Gastroesophageal sphincter (tissue), 4 donors: ENCODE measurements at regions not wholly inside any gene's neighbourhood (a gene's known extent, or its start where the extent isn't known, plus 50 kb on each side); places are given as distances from the start of the nearest gene placed in this dataset.
A peak's percentile ranks its signal among the peaks of the same experiment; 100 is the strongest.

Source experiments
- ATAC-seq: fragments of 150-250 bp; one replicate; pipeline ENCODE4 v1.9.1; 2016; ENCODE audit warnings: mild to moderate bottlenecking, moderate library complexity
- H3K27ac ChIP-seq, 4 donors: fragments of 200-600 bp; sonication (generic) in 3 of 4; 1 replicate in 3 of 4; 2 replicates in 1 of 4; pipeline ENCODE4 v1.5.1; 2016 to 2019
- H3K27me3 ChIP-seq: fragments of 200-600 bp; sonication (generic); one replicate; pipeline ENCODE4 v1.5.1; 2019
- H3K36me3 ChIP-seq, 2 donors: fragments of 200-600 bp; sonication (generic); one replicate each; pipeline ENCODE4 v1.5.1; 2019; ENCODE audit warnings: control low read depth in 1 of 2
- H3K4me1 ChIP-seq, 3 donors: fragments of 200-600 bp; sonication (generic); 1 replicate in 2 of 3; 2 replicates in 1 of 3; pipeline ENCODE4 v1.5.1; 2016 to 2019; ENCODE audit warnings: control low read depth in 2 of 3
- H3K4me3 ChIP-seq, 2 donors: fragments of 200-600 bp; sonication (generic); one replicate each; pipeline ENCODE4 v1.5.1; 2019; ENCODE audit warnings: mild to moderate bottlenecking in 1 of 2, moderate library complexity in 1 of 2
- H3K9me3 ChIP-seq, 3 donors: fragments of 200-600 bp; sonication (generic); one replicate each; pipeline ENCODE4 v1.5.1; 2017 to 2019; ENCODE audit warnings: control low read depth in 2 of 3
- CTCF ChIP-seq, 4 experiments: fragments of 200-600 bp in 2 of 4; fragments of 450-650 bp in 2 of 4; sonication (generic) in 1 of 4; IDR thresholded peaks; one replicate each; pipeline ENCODE4 v1.5.1; 2017 to 2019; ENCODE audit warnings: antibody characterized with exemption in 4 of 4, mild to moderate bottlenecking in 2 of 4, moderate library complexity in 2 of 4
- EP300 ChIP-seq: sonication (generic); formaldehyde crosslinking; IDR thresholded peaks from one replicate; pipeline ENCODE4 v1.6.1; 2017; ENCODE audit warnings: antibody characterized with exemption, mild to moderate bottlenecking
- POLR2A ChIP-seq, 2 donors: fragments of 450-650 bp; IDR thresholded peaks; one replicate each; pipeline ENCODE4 v1.6.1; 2017; ENCODE audit warnings: antibody characterized with exemption in 2 of 2, mild to moderate bottlenecking in 2 of 2, moderate library complexity in 1 of 2
- POLR2AphosphoS5 ChIP-seq: sonication (generic); formaldehyde crosslinking; IDR thresholded peaks from one replicate; pipeline ENCODE4 v1.6.1; 2017; ENCODE audit warnings: antibody characterized with exemption
- WGBS, 2 donors: methylation state at CpG; one replicate each; pipeline ENCODE4 v1.1.5; 2018; ENCODE audit warnings: low coverage in 1 of 2; 5-methylcytosine and 5-hydroxymethylcytosine counted together

- H3K27ac ChIP-seq = no peak overlapping the region
- no peaks in the 10 kb centered on the region for H3K9me3 ChIP-seq
- ATAC-seq = no peak
- H3K4me1 ChIP-seq = no peaks in the 10 kb centered on the region
- WGBS, 2 donors = 100% methylated on average over 1 of the region's 1 CpG
- no peaks in the 10 kb centered on the region for H3K36me3 ChIP-seq
- no peaks in the 10 kb centered on the region for H3K27me3 ChIP-seq
- H3K4me3 ChIP-seq = no peak overlapping the region
- TF ChIP-seq CTCF (IDR thresholded peaks at IDR 0.05) = no peak
Observed at GRCh38 chr3:94294806-94295205, 231.9 kb downstream of the NSUN3 start.

GRCh38 chr3:94299716-94300115, 236.9 kb downstream of the NSUN3 start:
- Histone ChIP-seq H3K4me3 (no peak overlapping the region), H3K36me3 (no peaks in the 10 kb centered on the region), H3K9me3 (no peaks in the 10 kb centered on the region), H3K27me3 (no peaks in the 10 kb centered on the region), H3K4me1 (peaks cover 3 to 14% (median 6%) of the 10 kb centered on the region in 3 donors), H3K27ac (no peak overlapping the region)
- ATAC-seq = no peak
- TF ChIP-seq POLR2A (IDR thresholded peaks at IDR 0.05) = no peak
- no peak for TF ChIP-seq POLR2AphosphoS5
- no peak for TF ChIP-seq CTCF (IDR thresholded peaks at IDR 0.05)
- no peak for TF ChIP-seq EP300

- Histone ChIP-seq H3K4me1 (peaks cover 6 to 30% (median 10%) of the 10 kb centered on the region in 3 donors), H3K27me3 (no peaks in the 10 kb centered on the region), H3K36me3 (no peaks in the 10 kb centered on the region), H3K27ac (no peak overlapping the region), H3K4me3 (no peak overlapping the region), H3K9me3 (no peaks in the 10 kb centered on the region)
- ATAC-seq = no peak
- 100% methylated on average over 1 of the region's 1 CpG; no CpG with 5 or more reads in 1 of the 2 donors for WGBS, 2 donors
- TF ChIP-seq CTCF (IDR thresholded peaks at IDR 0.05) (no peak), POLR2AphosphoS5 (no peak), EP300 (no peak), POLR2A (IDR thresholded peaks at IDR 0.05) (no peak)
Observed at GRCh38 chr3:94301366-94301765, 238.5 kb downstream of the NSUN3 start.

- Histone ChIP-seq H3K27ac (peak overlapping the region in 1 of 4 donors; percentile 45), H3K4me1 (peaks cover 6 to 32% (median 10%) of the 10 kb centered on the region in 3 donors), H3K9me3 (no peaks in the 10 kb centered on the region), H3K4me3 (no peak overlapping the region), H3K36me3 (no peaks in the 10 kb centered on the region), H3K27me3 (no peaks in the 10 kb centered on the region)
- no peak for TF ChIP-seq POLR2A (IDR thresholded peaks at IDR 0.05)
- TF ChIP-seq CTCF (IDR thresholded peaks at IDR 0.05) = no peak
- no peak for TF ChIP-seq EP300
- no peak for TF ChIP-seq POLR2AphosphoS5
- WGBS, 2 donors = 81 to 94% methylated on average over 4 of the region's 4 CpGs
- ATAC-seq = no peak
Observed at GRCh38 chr3:94303266-94303665, 240.4 kb downstream of the NSUN3 start.

GRCh38 chr3:94303897-94304296, 241.0 kb downstream of the NSUN3 start:
- ATAC-seq = no peak
- 14 to 16% methylated on average over 3 of the region's 3 CpGs for WGBS, 2 donors
- Histone ChIP-seq H3K9me3 (no peaks in the 10 kb centered on the region), H3K4me1 (peaks cover 6 to 32% (median 10%) of the 10 kb centered on the region in 3 donors), H3K27me3 (no peaks in the 10 kb centered on the region), H3K4me3 (no peak overlapping the region), H3K36me3 (no peaks in the 10 kb centered on the region), H3K27ac (peak overlapping the region in 1 of 4 donors; percentile 45)
- TF ChIP-seq CTCF (IDR thresholded peaks at IDR 0.05) (peak in 2 of 4 experiments; percentile 6 to 44), EP300 (no peak), POLR2AphosphoS5 (no peak)
